IMR-90 (cell line): ENCODE measurements at regions not wholly inside any gene's neighbourhood (a gene's known extent, or its start where the extent isn't known, plus 50 kb on each side); places are given as distances from the start of the nearest gene placed in this dataset.

Experiments
- ATAC-seq: fragments of 200-7000 bp; cut with Tn5 transposase; 2 replicates; pipeline ENCODE4 v1.9.1; 2020; ENCODE audit warnings: low read depth, mild to moderate bottlenecking, moderate library complexity
- BruUV-seq: library from RNA; stranded (reverse); fragments of 400-500 nt; replicated peaks from 2 replicates; lab custom pipeline; 2021; lab: Mats Ljungman, UMichigan
- CTCF ChIA-PET: fragments of 300-600 bp; formaldehyde crosslinking; extraction: SDS; loops from one replicate; lab custom pipeline; 2021; ENCODE audit warnings: antibody characterized with exemption; lab: Yijun Ruan, JAX
- POLR2A ChIA-PET: fragments of 300-600 bp; sonication (Branson Sonifier 250); formaldehyde crosslinking; loops from one replicate; lab custom pipeline; 2022; ENCODE audit warnings: antibody characterized with exemption; ENCODE audit not compliant: unreplicated experiment; lab: Charles Lee
- DNase-seq: peaks from one replicate; pipeline ENCODE4 v3.0.0; 2013
- H2AFZ ChIP-seq: replicated peaks from 2 replicates; pipeline ENCODE3; 2013; ENCODE audit warnings: low read length, mild to moderate bottlenecking; ENCODE audit not compliant: poor library complexity
- H2AK5ac ChIP-seq: 2 replicates; pipeline ENCODE4 v1.6.1; 2013; ENCODE audit warnings: low read depth, low read length, inconsistent platforms
- H2AK9ac ChIP-seq: replicated peaks from 2 replicates; pipeline ENCODE3; 2013; ENCODE audit warnings: mild to moderate bottlenecking, low read depth, low read length, moderate library complexity; ENCODE audit not compliant: poor library complexity
- H2BK120ac ChIP-seq: 2 replicates; pipeline ENCODE4 v1.6.1; 2013; ENCODE audit warnings: low read depth, low read length, inconsistent platforms
- H2BK15ac ChIP-seq: 3 replicates; pipeline ENCODE4 v1.6.1; 2013; ENCODE audit warnings: low read depth, low read length, inconsistent platforms
- H2BK20ac ChIP-seq: 2 replicates; pipeline ENCODE4 v1.6.1; 2013; ENCODE audit warnings: low read depth, mild to moderate bottlenecking, inconsistent platforms, low read length, moderate library complexity
- H2BK5ac ChIP-seq: 2 replicates; pipeline ENCODE4 v1.6.1; 2013; ENCODE audit warnings: mild to moderate bottlenecking, low read depth, low read length, inconsistent platforms; ENCODE audit not compliant: poor library complexity, severe bottlenecking
- H3K14ac ChIP-seq: replicated peaks from 2 replicates; pipeline ENCODE4 v1.6.1; 2013; ENCODE audit warnings: low read depth, low read length, inconsistent platforms
- H3K18ac ChIP-seq: 2 replicates; pipeline ENCODE4 v1.6.1; 2013; ENCODE audit warnings: low read depth, low read length, control low read depth
- H3K23ac ChIP-seq: 2 replicates; pipeline ENCODE4 v1.6.1; 2013; ENCODE audit warnings: low read depth, low read length, inconsistent platforms
- H3K27ac ChIP-seq: 2 replicates; pipeline ENCODE4 v1.5.1; 2013; ENCODE audit warnings: mild to moderate bottlenecking, control low read depth, low read length; ENCODE audit not compliant: insufficient read depth
- H3K27me3 ChIP-seq: 2 replicates; pipeline ENCODE4 v1.6.1; 2013; ENCODE audit warnings: low read length; ENCODE audit not compliant: control insufficient read depth, insufficient read depth
- H3K36me3 ChIP-seq: 2 replicates; pipeline ENCODE4 v1.6.1; 2013; ENCODE audit warnings: low read length, mixed read lengths; ENCODE audit not compliant: control insufficient read depth, insufficient read depth
- H3K4ac ChIP-seq: 2 replicates; pipeline ENCODE4 v1.6.1; 2013; ENCODE audit warnings: low read depth, low read length, inconsistent platforms
- H3K4me1 ChIP-seq: 2 replicates; pipeline ENCODE4 v1.6.1; 2013; ENCODE audit warnings: low read length, mixed read lengths; ENCODE audit not compliant: control insufficient read depth, insufficient read depth
- H3K4me2 ChIP-seq: 2 replicates; pipeline ENCODE4 v1.6.1; 2013; ENCODE audit warnings: low read depth, mild to moderate bottlenecking, control low read depth, low read length, moderate library complexity
- H3K4me3 ChIP-seq: 2 replicates; pipeline ENCODE4 v1.5.1; 2013; ENCODE audit warnings: low read depth, mild to moderate bottlenecking, control low read depth, low read length, moderate library complexity; ENCODE audit not compliant: insufficient read depth
- H3K56ac ChIP-seq: 2 replicates; pipeline ENCODE4 v1.6.1; 2013; ENCODE audit warnings: low read length, inconsistent platforms; ENCODE audit not compliant: insufficient read depth; ENCODE audit errors: extremely low read depth
- H3K79me1 ChIP-seq, 2 experiments: 2 replicates each; pipeline ENCODE4 v1.6.1; 2013; ENCODE audit warnings: low read length in 2 of 2, inconsistent platforms in 1 of 2, low read depth in 1 of 2
- H3K9ac ChIP-seq: 2 replicates; pipeline ENCODE4 v1.6.1; 2013; ENCODE audit warnings: low read depth, low read length, control low read depth
- H3K9me1 ChIP-seq: 2 replicates; pipeline ENCODE4 v1.6.1; 2013; ENCODE audit warnings: low read length, inconsistent platforms; ENCODE audit not compliant: insufficient read depth
- H3K9me3 ChIP-seq: 2 replicates; pipeline ENCODE4 v1.6.1; 2013; ENCODE audit warnings: low read length; ENCODE audit not compliant: control insufficient read depth, insufficient read depth
- H4K20me1 ChIP-seq: 2 replicates; pipeline ENCODE4 v1.6.1; 2013; ENCODE audit warnings: low read length, inconsistent platforms; ENCODE audit not compliant: insufficient read depth
- H4K5ac ChIP-seq: 2 replicates; pipeline ENCODE4 v1.6.1; 2013; ENCODE audit warnings: mild to moderate bottlenecking, low read depth, low read length, control low read depth
- H4K8ac ChIP-seq, 2 experiments: 2 replicates each; pipeline ENCODE4 v1.6.1; 2013; ENCODE audit warnings: low read depth in 2 of 2, low read length in 2 of 2, control low read depth in 1 of 2, inconsistent platforms in 1 of 2
- H4K91ac ChIP-seq: 2 replicates; pipeline ENCODE4 v1.6.1; 2013; ENCODE audit warnings: low read depth, low read length, inconsistent platforms; ENCODE audit not compliant: insufficient read depth
- BHLHE40 ChIP-seq: fragments of 150-350 bp; IDR thresholded peaks from 2 replicates; pipeline ENCODE4 v1.6.1; 2016; ENCODE audit warnings: mild to moderate bottlenecking, low read depth, low read length
- FOS ChIP-seq: fragments of 150-350 bp; IDR thresholded peaks from 2 replicates; pipeline ENCODE4 v1.6.1; 2016; ENCODE audit warnings: low read depth, low read length
- MAZ ChIP-seq: IDR thresholded peaks from 2 replicates; pipeline ENCODE4 v1.6.1; 2012; ENCODE audit warnings: low read depth, mild to moderate bottlenecking, low read length, improper control_type of control experiment, moderate library complexity, borderline replicate concordance
- MXI1 ChIP-seq: IDR thresholded peaks from 2 replicates; pipeline ENCODE4 v1.6.1; 2012; ENCODE audit warnings: low read depth, mild to moderate bottlenecking, low read length, moderate library complexity, borderline replicate concordance
- POLR2A ChIP-seq: IDR thresholded peaks from 2 replicates; pipeline ENCODE4 v1.6.1; 2012; ENCODE audit warnings: mild to moderate bottlenecking, low read depth, low read length
- RAD21 ChIP-seq: IDR thresholded peaks from 2 replicates; pipeline ENCODE4 v1.6.1; 2012; ENCODE audit warnings: low read length, improper control_type of control experiment
- SMC3 ChIP-seq: fragments of 150-350 bp; IDR thresholded peaks from 2 replicates; pipeline ENCODE4 v1.6.1; 2016; ENCODE audit warnings: low read depth, mild to moderate bottlenecking, antibody characterized with exemption, low read length, moderate library complexity
- USF2 ChIP-seq: fragments of 150-350 bp; IDR thresholded peaks from 2 replicates; pipeline ENCODE4 v1.6.1; 2017; ENCODE audit warnings: mild to moderate bottlenecking, antibody characterized with exemption, low read length, low read depth
- WGBS, 2 experiments: methylation state at CpG; one replicate each; pipeline versions ENCODE4 v1.1.5 to v1.1.7; 2013; ENCODE audit warnings: missing lambda C conversion rate in 2 of 2; ENCODE audit not compliant: insufficient read length in 1 of 2; ENCODE audit errors: extremely low coverage in 2 of 2; 5-methylcytosine and 5-hydroxymethylcytosine counted together
- dilution Hi-C: fragments of 300-500 bp; cut with HindIII; formaldehyde crosslinking; loops from one replicate; pipeline ENCODE4 v1.14.3; 2018; ENCODE audit warnings: low sequenced_read_pairs; ENCODE audit not compliant: unreplicated experiment
- in situ Hi-C: fragments of 300-500 bp; cut with MboI; formaldehyde crosslinking; loops from 3 replicates; pipeline ENCODE4 v1.14.3; 2019; ENCODE audit warnings: low sequenced_read_pairs, inconsistent platforms, mixed read lengths
- intact Hi-C: fragments of 100-400 bp; cut with micrococcal nuclease; formaldehyde crosslinking; loops from 2 replicates; pipeline ENCODE4 v1.10.0; 2022
- TF ChIP-seq, protein P1 (sequence below): fragments of 150-350 bp; IDR thresholded peaks from 2 replicates; pipeline ENCODE4 v1.6.1; 2016; ENCODE audit warnings: low read depth, mild to moderate bottlenecking, low read length, moderate library complexity, borderline replicate concordance
- TF ChIP-seq, protein P2 (sequence below): conservative IDR thresholded peaks from 2 replicates; pipeline ENCODE4 v1.5.1; 2012; ENCODE audit warnings: mild to moderate bottlenecking, low read depth, low read length, improper control_type of control experiment

DNA sequence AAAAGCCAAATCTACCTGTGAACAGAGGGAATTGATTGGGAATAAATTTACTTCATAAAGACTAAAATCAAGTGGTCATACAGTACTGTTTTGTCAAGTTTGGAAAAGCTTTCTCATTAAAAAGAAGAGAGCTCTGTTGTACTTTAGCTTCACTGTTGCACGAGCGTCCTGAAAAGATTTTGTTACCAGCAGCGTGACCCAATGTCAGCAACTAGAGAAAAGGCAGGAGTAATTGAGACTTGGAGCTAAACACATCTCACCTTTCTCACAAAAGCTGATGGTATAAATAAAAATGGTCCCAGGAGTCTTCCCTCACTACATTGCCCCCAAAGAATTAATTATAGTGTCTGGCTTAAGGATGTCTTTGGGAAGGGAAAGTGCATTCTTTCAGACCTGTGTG is 613.7 kb downstream of the OLFM4 start:
- H3K4me1 ChIP-seq: no peaks in the 10 kb centered on the region
- H3K4ac ChIP-seq: no peak overlapping the region
- no peaks in the 10 kb centered on the region for H3K36me3 ChIP-seq
- H3K27ac ChIP-seq: no peak overlapping the region
- no CpG with 5 or more reads among the region's 3 CpGs for WGBS, 2 experiments
- no TSS peak for BruUV-seq
- H2AFZ ChIP-seq: no peak overlapping the region
- no peak overlapping the region for H3K18ac ChIP-seq
- no peaks in the 10 kb centered on the region for H3K27me3 ChIP-seq
- H2AK9ac ChIP-seq: no peak overlapping the region
- dilution Hi-C loops: no loop called here
- H3K9me3 ChIP-seq: peaks cover 2% of the 10 kb centered on the region; the same call in 1 of the 2 replicates
- no peak for DNase-seq
- no peak overlapping the region for H3K23ac ChIP-seq
- no peak overlapping the region for H3K4me3 ChIP-seq
- no peaks in the 10 kb centered on the region for H3K9me1 ChIP-seq
- intact Hi-C loops: no loop called here
- no peak overlapping the region for H2BK15ac ChIP-seq
- H2AK5ac ChIP-seq: no peak overlapping the region
- H3K56ac ChIP-seq: no peak overlapping the region
- H4K8ac ChIP-seq: no peak overlapping the region
- no peak overlapping the region for H2BK20ac ChIP-seq
- in situ Hi-C loops: no loop called here
- H2BK5ac ChIP-seq: no peak overlapping the region
- TF ChIP-seq FOS (no peak), USF2 (no peak), POLR2A (no peak), MAZ (no peak), BHLHE40 (no peak), SMC3 (no peak), RAD21 (no peak), MXI1 (no peak)
- TF ChIP-seq, protein P1, sequence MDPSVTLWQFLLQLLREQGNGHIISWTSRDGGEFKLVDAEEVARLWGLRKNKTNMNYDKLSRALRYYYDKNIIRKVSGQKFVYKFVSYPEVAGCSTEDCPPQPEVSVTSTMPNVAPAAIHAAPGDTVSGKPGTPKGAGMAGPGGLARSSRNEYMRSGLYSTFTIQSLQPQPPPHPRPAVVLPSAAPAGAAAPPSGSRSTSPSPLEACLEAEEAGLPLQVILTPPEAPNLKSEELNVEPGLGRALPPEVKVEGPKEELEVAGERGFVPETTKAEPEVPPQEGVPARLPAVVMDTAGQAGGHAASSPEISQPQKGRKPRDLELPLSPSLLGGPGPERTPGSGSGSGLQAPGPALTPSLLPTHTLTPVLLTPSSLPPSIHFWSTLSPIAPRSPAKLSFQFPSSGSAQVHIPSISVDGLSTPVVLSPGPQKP: no peak
- TF ChIP-seq, protein P2, sequence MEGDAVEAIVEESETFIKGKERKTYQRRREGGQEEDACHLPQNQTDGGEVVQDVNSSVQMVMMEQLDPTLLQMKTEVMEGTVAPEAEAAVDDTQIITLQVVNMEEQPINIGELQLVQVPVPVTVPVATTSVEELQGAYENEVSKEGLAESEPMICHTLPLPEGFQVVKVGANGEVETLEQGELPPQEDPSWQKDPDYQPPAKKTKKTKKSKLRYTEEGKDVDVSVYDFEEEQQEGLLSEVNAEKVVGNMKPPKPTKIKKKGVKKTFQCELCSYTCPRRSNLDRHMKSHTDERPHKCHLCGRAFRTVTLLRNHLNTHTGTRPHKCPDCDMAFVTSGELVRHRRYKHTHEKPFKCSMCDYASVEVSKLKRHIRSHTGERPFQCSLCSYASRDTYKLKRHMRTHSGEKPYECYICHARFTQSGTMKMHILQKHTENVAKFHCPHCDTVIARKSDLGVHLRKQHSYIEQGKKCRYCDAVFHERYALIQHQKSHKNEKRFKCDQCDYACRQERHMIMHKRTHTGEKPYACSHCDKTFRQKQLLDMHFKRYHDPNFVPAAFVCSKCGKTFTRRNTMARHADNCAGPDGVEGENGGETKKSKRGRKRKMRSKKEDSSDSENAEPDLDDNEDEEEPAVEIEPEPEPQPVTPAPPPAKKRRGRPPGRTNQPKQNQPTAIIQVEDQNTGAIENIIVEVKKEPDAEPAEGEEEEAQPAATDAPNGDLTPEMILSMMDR: no peak
- no peaks in the 10 kb centered on the region for H3K79me1 ChIP-seq
- POLR2A ChIA-PET: no interaction called here
- no peak overlapping the region for H3K4me2 ChIP-seq
- H3K9ac ChIP-seq: no peak overlapping the region
- no peaks in the 10 kb centered on the region for H4K20me1 ChIP-seq
- no peak overlapping the region for H4K5ac ChIP-seq
- no peak overlapping the region for H3K14ac ChIP-seq
- no peak overlapping the region for H2BK120ac ChIP-seq
- no peak overlapping the region for H4K91ac ChIP-seq
- ATAC-seq: no peak
- CTCF ChIA-PET: no interaction called here
